AG09309 (cell line): ENCODE measurements at regions not wholly inside any gene's neighbourhood (a gene's known extent, or its start where the extent isn't known, plus 50 kb on each side); places are given as distances from the start of the nearest gene placed in this dataset.
"Not testable (repeated sequence)": the region's sequence is repeated elsewhere in the genome, so short reads cannot be mapped to it uniquely, and the experiment has no call there.

Experiments used
- DNase-seq: peaks from one replicate; pipeline ENCODE4 v3.0.0-alpha.2; 2010; ENCODE audit warnings: low read depth
- H3K4me3 ChIP-seq: 2 replicates; pipeline ENCODE4 v1.5.1; 2011; ENCODE audit warnings: mild to moderate bottlenecking, low read depth, low read length, moderate library complexity; ENCODE audit not compliant: control insufficient read depth
- CTCF ChIP-seq: IDR thresholded peaks from 2 replicates; pipeline ENCODE4 v1.5.1; 2011; ENCODE audit warnings: mild to moderate bottlenecking, low read depth, low read length, inconsistent platforms; ENCODE audit not compliant: insufficient read depth, control insufficient read depth; ENCODE audit errors: missing control alignments

DNA sequence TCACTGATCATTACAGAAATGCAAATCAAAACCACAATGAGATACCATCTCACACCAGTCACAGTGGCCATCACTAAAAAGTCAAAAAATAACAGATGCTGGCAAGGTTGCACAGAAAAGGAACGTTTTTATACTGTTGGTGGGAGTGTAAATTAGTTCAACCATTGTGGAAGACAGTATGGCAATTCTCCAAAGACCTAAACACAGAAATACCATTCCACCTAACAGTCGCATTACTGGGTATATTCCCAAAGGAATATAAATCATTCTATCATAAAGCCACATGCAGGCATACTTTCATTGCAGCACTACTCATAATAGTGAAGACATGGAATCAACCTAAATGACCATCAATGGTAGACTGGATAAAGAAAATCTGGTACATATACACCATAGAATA is 83.2 kb upstream of the ARID5B start:
- DNase-seq, H3K4me3 ChIP-seq: not testable (repeated sequence)

DNA sequence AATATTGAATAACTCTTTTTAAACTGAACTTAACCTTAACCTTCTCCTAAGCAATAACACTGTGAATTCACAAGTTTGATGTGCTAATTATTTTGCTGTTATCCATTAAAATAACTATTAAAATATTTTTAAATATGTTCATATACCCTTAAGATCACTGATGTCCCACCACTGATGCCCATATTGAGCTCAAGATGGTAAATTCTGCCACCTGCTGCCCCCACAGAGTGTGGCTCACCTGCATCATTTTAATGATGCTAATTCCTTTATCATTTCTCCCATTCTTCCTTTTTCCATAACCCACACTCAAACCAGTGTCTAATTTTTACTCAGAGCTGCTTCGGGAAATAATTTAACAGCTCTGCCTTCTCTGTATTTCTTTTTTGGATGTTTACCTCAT is 82.3 kb upstream of the ARID5B start:
- DNase-seq: no peak
- TF ChIP-seq CTCF: no peak

GRCh38 chr10:61821153-61821552 is 80.3 kb upstream of the ARID5B start:
- no peak overlapping the region for H3K4me3 ChIP-seq
- DNase-seq: no peak
- TF ChIP-seq CTCF: no peak

More for the DNA sequence above, 82.3 kb upstream of the ARID5B start:
- no peak overlapping the region for H3K4me3 ChIP-seq

GRCh38 chr10:61821693-61822092 is 79.8 kb upstream of the ARID5B start:
- TF ChIP-seq CTCF: no peak
- no peak overlapping the region for H3K4me3 ChIP-seq
- no peak for DNase-seq

DNA sequence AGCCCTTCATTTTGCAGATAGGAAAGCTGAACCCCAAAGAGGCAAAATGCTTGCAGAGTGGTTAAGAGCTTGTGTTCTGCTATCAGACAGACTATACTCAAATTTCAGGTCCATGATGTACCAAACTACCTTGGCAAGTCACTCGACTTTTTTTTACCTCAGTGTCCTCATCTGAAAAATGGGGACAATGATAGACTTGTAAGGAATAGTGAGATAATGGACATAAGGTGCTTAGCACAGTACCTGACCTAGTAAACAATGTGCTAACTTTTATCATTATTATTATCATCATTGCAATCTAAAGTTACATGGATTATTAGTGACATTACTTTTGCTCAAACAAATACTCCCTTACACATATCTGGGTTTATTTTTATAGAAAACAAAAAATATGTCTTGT is 79.4 kb upstream of the ARID5B start:
- no peak for TF ChIP-seq CTCF
- no peak for DNase-seq
- no peak overlapping the region for H3K4me3 ChIP-seq

GRCh38 chr10:61822781-61823230 is 78.7 kb upstream of the ARID5B start:
- no peak overlapping the region for H3K4me3 ChIP-seq
- no peak for DNase-seq
- no peak for TF ChIP-seq CTCF

GRCh38 chr10:61825001-61825400 is 76.5 kb upstream of the ARID5B start:
- TF ChIP-seq CTCF: no peak
- DNase-seq: no peak
- H3K4me3 ChIP-seq: no peak overlapping the region
